Activated CD4-positive, alpha-beta T cell treated with anti-CD3 and anti-CD28 coated beads, Interleukin-2, amount 50 U/mL, for 16 hours (primary cell): ENCODE measurements at regions not wholly inside any gene's neighbourhood (a gene's known extent, or its start where the extent isn't known, plus 50 kb on each side); places are given as distances from the start of the nearest gene placed in this dataset.
"Not testable (repeated sequence)": the region's sequence is repeated elsewhere in the genome, so short reads cannot be mapped to it uniquely, and the experiment has no call there.

Experiments
- DNase-seq: peaks from one replicate; pipeline ENCODE4 v3.0.0-alpha.2; 2020

DNA sequence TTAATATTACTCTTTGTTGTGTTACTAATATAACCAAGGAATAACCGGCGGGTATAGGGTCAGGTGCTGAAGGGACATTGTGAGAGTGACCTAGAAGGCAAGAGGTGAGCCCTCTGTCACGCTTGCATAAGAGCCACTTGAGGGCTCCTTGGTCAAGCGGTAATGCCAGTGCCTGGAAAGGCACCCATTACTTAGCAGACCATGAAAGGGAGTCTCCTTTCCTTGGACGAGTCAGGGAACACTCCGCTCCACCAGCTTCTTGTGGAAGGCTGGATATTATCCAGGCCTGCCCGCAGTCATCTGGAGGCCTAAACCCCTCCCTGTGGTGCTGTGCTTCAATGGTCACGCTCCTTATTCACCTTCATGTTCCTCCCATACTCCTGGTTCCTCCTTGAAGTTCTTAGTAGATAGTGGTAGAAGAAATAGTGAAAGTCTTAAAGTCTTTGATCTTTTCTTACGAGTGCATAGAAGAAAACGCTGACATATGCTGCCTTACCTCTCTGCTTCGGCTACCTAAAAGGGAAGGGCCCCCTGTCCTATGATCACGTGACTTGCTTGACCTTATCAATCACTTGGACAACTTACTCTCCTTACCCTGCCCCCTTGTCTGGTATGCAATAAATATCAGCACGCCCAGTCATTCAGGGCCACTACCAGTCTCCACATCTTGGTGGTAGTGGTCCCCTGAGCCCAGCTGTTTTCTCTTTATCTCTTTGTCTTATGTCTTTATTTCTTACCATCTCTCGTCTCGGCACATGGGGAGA lies 59.6 kb upstream of the DMRTB1 start:
- DNase-seq, result not testable (repeated sequence)

DNA sequence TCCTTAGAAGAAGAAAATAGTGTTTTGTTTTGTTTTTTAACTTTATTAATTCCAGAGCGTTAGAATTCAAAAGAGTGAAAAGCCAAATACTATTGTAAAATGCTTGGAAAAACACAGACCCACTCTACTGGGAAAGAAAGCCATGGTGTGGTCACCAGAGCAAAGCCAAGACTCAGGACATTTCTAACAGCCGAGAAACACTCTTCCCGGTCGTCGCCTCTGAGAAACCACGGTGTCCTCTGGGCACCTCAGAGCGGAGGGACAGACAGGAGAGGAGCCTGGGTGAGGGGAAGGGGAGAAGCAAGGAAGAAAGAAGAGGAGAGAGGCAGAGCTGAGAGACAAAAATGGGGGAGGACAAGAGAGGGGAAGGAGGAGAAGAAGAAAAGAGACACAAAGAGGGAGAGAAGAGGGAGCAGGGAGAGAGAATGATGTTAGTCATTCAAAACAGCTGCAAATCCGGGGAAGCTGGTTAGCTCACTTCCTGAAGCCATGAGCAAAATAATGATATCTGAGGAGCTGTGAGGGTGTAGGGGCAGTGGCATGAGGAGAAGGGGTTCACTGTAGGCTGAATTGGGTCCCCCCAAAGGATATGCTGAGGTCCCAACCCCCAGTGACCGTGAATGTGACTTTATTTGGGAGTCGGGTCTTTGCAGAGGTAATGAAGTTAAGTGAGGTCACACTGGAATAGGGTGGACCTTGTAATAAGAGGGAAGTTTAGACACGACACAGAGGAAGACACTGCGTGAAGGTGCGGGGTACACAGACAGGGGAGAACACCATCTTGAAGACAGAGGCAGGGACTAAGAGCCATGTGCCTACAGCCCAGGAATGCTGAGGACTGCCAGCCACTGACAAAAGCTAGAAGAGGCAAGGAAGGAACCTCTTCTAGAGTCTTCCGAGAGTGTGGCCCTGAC lies 58.2 kb upstream of the DMRTB1 start:
- DNase-seq, result no peak

DNA sequence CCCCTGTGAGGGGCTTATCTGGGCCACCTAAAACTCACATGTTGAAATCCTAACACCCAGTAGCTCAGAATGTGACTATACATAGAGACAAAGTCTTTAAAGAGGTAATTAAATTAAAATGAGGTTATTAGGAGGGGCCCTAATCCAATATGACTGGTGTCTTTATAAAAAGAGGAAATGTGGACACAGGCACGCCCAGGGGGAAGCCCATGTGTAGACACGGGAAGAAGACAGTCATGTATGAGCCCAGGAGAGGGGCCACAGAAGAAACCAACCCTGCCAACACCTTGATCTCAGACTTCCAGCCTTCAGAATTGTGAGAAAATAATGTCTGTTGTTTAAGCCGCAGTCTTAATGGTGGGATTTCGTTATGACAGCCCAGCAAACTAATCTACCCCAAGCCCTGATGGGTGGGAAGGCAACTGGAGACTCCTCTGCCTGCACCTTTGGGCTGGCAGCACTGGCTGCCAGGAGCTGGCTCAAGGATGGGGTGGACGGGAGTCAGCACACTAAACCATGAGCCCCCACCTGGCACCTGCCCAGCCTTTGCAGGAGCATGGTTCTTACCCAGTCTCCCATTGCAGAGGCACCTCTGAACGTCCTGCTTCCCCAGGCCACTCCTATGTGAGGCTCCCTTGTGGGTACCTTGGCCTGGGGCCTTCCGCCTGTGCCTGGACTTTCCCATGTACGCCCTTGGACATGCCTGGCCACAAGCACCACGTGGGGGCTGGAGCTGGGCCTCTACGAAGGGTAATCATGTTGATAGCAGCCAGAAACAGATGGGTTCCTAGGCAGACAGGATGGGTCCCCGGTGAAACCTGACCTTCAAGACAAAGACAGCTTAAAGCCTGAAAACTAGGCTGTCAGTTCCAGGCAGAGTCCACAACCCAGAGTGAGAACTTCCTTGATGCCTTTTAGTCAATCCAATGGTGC lies 57.1 kb upstream of the DMRTB1 start:
- no peak for DNase-seq

GRCh38 chr1:53402891-53403655 lies 56.1 kb upstream of the DMRTB1 start:
- no peak for DNase-seq

DNA sequence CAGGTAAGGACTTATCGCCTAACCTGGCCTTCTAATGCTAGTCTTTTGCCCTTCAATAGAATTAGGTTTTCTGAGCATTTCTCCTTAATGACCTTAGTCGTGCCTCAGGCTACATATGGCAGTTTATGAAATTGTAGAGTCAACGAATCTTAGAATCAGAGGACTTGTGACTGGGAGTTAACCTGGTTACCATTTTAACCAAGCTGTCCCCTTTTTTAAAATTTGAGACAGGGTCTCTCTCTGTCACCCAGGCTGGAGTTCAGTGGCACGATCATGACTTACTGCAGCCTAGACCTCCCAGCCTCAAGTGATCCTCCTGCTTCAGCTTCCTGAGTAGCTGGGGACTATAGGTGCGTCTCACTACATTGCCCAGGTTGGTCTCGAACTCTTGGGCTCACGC lies 53.5 kb upstream of the DMRTB1 start:
- DNase-seq, result no peak

DNA sequence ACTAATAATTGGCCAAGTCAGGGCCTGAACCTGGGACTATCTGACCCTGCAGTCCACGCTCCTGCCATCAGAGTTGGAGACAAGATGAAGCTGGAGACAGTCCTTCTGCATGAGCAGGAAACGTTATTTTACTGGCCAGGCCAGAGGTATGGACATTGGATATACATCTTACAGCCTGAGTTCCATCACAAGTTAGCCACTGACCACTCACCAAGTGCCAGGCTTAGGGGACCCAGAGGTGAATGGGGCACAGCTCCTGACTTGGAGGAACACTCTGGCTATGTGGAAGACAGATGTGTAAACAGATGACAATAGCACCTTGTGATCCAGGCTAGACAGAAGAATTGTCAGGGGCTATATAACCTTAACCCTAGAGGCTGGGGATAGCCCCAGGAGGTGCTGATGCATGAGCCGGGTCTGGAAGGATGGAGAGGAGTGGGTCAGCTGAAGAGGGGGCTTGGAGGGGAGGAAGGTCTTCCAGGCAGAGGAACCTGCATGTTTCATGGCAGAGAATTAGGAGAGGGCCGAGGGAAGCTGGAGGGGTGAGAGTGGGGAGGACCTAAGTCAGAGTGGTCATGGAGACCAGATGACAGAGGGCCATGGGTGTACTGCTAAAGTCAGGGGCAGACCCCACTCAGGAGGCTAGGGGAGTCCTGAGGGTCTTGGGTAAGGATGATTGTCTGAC lies 52.5 kb upstream of the DMRTB1 start:
- no peak for DNase-seq

DNA sequence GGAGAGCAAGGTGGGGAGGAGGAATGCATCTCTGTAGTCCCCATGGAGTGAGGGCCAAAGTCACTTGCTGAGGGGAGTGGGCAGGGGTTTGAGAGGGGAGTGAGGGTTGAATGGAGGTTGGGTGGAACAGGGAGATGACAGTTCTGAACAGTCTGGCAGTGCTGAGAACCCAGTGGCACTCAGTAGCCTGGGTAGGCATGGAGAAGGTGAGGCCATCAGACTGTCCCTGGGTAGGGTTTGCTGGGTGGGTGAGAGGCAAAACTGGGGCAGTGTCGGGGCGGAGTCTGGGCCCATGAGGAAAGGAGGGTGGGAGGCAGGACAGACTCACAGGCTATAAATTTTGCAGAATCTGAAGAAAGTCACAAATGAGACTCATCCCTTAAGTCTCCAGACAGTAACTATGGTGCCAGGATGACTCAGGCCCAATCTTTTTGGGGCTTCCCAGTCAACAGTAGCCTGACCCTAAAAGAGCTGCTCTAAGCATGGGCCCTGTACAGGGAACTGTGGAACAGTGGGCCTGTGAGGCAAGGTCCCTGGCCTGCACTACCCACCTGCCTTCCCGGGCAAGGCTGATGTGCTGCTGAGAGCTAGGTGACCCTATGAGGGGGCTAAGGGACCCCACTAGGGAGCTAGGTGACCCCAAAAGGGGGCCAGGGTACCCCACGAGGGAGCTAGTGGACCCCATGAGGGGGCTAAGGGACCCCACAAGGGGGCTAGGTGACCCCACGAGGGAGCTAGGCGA lies 51.0 kb upstream of the DMRTB1 start:
- DNase-seq, result no peak

- no peak for DNase-seq
These were observed 50.5 kb upstream of the DMRTB1 start for GRCh38 chr1:53408755-53409129.

DNA sequence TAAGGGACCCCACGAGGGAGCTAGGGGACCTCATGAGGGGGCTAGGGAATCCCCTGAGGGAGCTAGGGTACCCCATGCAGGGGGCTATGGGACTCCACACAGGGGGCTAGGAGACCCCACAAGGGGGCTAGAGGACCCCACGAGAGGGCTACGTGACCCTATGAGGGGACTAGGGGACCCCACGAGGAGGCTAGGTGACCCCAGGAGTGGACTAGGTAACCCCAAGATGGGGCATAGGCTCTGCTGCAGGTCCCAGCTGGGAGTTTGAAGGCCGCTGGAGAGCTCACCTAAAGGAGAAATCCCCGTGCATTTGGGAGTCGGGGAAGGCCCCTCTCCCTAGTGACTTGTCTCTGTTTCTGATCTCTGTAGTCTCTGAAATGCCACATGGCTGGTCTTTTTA lies 50.0 kb upstream of the DMRTB1 start:
- no peak for DNase-seq
